Adipocyte (in vitro differentiated cells): ENCODE measurements at regions not wholly inside any gene's neighbourhood (a gene's known extent, or its start where the extent isn't known, plus 50 kb on each side); places are given as distances from the start of the nearest gene placed in this dataset.
A peak's percentile ranks its signal among the peaks of the same experiment; 100 is the strongest.
"Not testable (repeated sequence)": the region's sequence is repeated elsewhere in the genome, so short reads cannot be mapped to it uniquely, and the experiment has no call there.

Source experiments
- DNase-seq: peaks from one replicate; pipeline ENCODE4 v3.0.0-alpha.2; 2015; ENCODE audit warnings: low read depth
- H3K27me3 ChIP-seq: replicated peaks from 2 replicates; pipeline ENCODE4 v1.7.0; 2013; ENCODE audit warnings: mild to moderate bottlenecking, low read length, moderate library complexity; ENCODE audit not compliant: control insufficient read depth, insufficient read depth
- H3K36me3 ChIP-seq: 2 replicates; pipeline ENCODE4 v1.7.0; 2013; ENCODE audit warnings: low read length, mild to moderate bottlenecking, moderate library complexity; ENCODE audit not compliant: control insufficient read depth, insufficient read depth, severe bottlenecking
- H3K4me1 ChIP-seq: 2 replicates; pipeline ENCODE4 v1.7.0; 2013; ENCODE audit warnings: mild to moderate bottlenecking, low read length, moderate library complexity; ENCODE audit not compliant: control insufficient read depth, insufficient read depth
- H3K4me3 ChIP-seq: 2 replicates; pipeline ENCODE4 v1.7.0; 2013; ENCODE audit warnings: mild to moderate bottlenecking, low read length, moderate library complexity
- H3K9ac ChIP-seq: 2 replicates; pipeline ENCODE4 v1.7.0; 2013; ENCODE audit warnings: mild to moderate bottlenecking, low read length, moderate library complexity
- H3K9me3 ChIP-seq: 2 replicates; pipeline ENCODE4 v1.7.0; 2013; ENCODE audit warnings: mild to moderate bottlenecking, low read length, moderate library complexity; ENCODE audit not compliant: control insufficient read depth

GRCh38 chr21:14738576-14738975 is 192.5 kb upstream of the SAMSN1 start:
- not testable (repeated sequence) for H3K9me3 ChIP-seq, H3K4me1 ChIP-seq, H3K36me3 ChIP-seq, DNase-seq, H3K9ac ChIP-seq, H3K4me3 ChIP-seq, H3K27me3 ChIP-seq

- DNase-seq = peak; percentile 65
- Histone ChIP-seq H3K9ac (no peak overlapping the region), H3K36me3 (no peaks in the 10 kb centered on the region), H3K9me3 (no peaks in the 10 kb centered on the region), H3K4me1 (no peaks in the 10 kb centered on the region), H3K4me3 (no peak overlapping the region), H3K27me3 (no peaks in the 10 kb centered on the region)
Measured at GRCh38 chr21:14737922-14738321, 191.8 kb upstream of the SAMSN1 start.

GRCh38 chr21:14737284-14737691 is 191.2 kb upstream of the SAMSN1 start:
- no peaks in the 10 kb centered on the region for H3K27me3 ChIP-seq
- no peak overlapping the region for H3K4me3 ChIP-seq
- H3K9ac ChIP-seq = no peak overlapping the region
- no peaks in the 10 kb centered on the region for H3K36me3 ChIP-seq
- no peaks in the 10 kb centered on the region for H3K9me3 ChIP-seq
- H3K4me1 ChIP-seq = no peaks in the 10 kb centered on the region
- no peak for DNase-seq

GRCh38 chr21:14736672-14737071 is 190.6 kb upstream of the SAMSN1 start:
- Histone ChIP-seq H3K4me3 (no peak overlapping the region), H3K4me1 (no peaks in the 10 kb centered on the region), H3K27me3 (no peaks in the 10 kb centered on the region), H3K9me3 (no peaks in the 10 kb centered on the region), H3K36me3 (no peaks in the 10 kb centered on the region), H3K9ac (no peak overlapping the region)
- DNase-seq = no peak

- Histone ChIP-seq H3K27me3 (no peaks in the 10 kb centered on the region), H3K36me3 (no peaks in the 10 kb centered on the region), H3K9me3 (no peaks in the 10 kb centered on the region), H3K4me1 (no peaks in the 10 kb centered on the region), H3K4me3 (no peak overlapping the region), H3K9ac (no peak overlapping the region)
- no peak for DNase-seq
Measured at GRCh38 chr21:14736162-14736561, 190.0 kb upstream of the SAMSN1 start.

- Histone ChIP-seq H3K9me3 (no peaks in the 10 kb centered on the region), H3K27me3 (no peaks in the 10 kb centered on the region), H3K9ac (no peak overlapping the region), H3K36me3 (no peaks in the 10 kb centered on the region), H3K4me1 (no peaks in the 10 kb centered on the region), H3K4me3 (no peak overlapping the region)
- DNase-seq = no peak
Measured at GRCh38 chr21:14734833-14735232, 188.7 kb upstream of the SAMSN1 start.

GRCh38 chr21:14734191-14734590 is 188.1 kb upstream of the SAMSN1 start:
- Histone ChIP-seq H3K36me3 (no peaks in the 10 kb centered on the region), H3K9me3 (no peaks in the 10 kb centered on the region), H3K4me3 (no peak overlapping the region), H3K9ac (no peak overlapping the region), H3K27me3 (no peaks in the 10 kb centered on the region), H3K4me1 (no peaks in the 10 kb centered on the region)
- no peak for DNase-seq

GRCh38 chr21:14725219-14725618 is 179.1 kb upstream of the SAMSN1 start:
- no peak overlapping the region for H3K9ac ChIP-seq
- no peak overlapping the region for H3K4me3 ChIP-seq
- H3K36me3 ChIP-seq = no peaks in the 10 kb centered on the region
- no peak for DNase-seq
- no peaks in the 10 kb centered on the region for H3K27me3 ChIP-seq
- H3K9me3 ChIP-seq = no peaks in the 10 kb centered on the region
- H3K4me1 ChIP-seq = no peaks in the 10 kb centered on the region

- Histone ChIP-seq H3K9me3 (peaks cover 5% of the 10 kb centered on the region), H3K9ac (no peak overlapping the region), H3K4me3 (no peak overlapping the region), H3K36me3 (no peaks in the 10 kb centered on the region), H3K27me3 (no peaks in the 10 kb centered on the region), H3K4me1 (no peaks in the 10 kb centered on the region)
- no peak for DNase-seq
Measured at GRCh38 chr21:14722841-14723483, 176.8 kb upstream of the SAMSN1 start.

GRCh38 chr21:14720237-14720636 is 174.1 kb upstream of the SAMSN1 start:
- H3K36me3 ChIP-seq = no peaks in the 10 kb centered on the region
- no peak overlapping the region for H3K9ac ChIP-seq
- no peak overlapping the region for H3K4me3 ChIP-seq
- no peaks in the 10 kb centered on the region for H3K4me1 ChIP-seq
- H3K9me3 ChIP-seq = peaks cover 7% of the 10 kb centered on the region
- no peak for DNase-seq
- no peaks in the 10 kb centered on the region for H3K27me3 ChIP-seq

- no peak overlapping the region for H3K4me3 ChIP-seq
- no peak for DNase-seq
Measured at GRCh38 chr21:14718951-14719350, 172.8 kb upstream of the SAMSN1 start.

GRCh38 chr21:14716761-14717396 is 170.8 kb upstream of the SAMSN1 start:
- Histone ChIP-seq H3K36me3 (no peaks in the 10 kb centered on the region), H3K9ac (no peak overlapping the region), H3K4me3 (no peak overlapping the region), H3K27me3 (no peaks in the 10 kb centered on the region), H3K9me3 (peaks cover 25% of the 10 kb centered on the region), H3K4me1 (no peaks in the 10 kb centered on the region)
- DNase-seq = no peak

More at GRCh38 chr21:14718951-14719350, 172.8 kb upstream of the SAMSN1 start:
- H3K27me3 ChIP-seq = no peaks in the 10 kb centered on the region
- H3K9me3 ChIP-seq = peaks cover 7% of the 10 kb centered on the region
- H3K9ac ChIP-seq = no peak overlapping the region
- no peaks in the 10 kb centered on the region for H3K4me1 ChIP-seq
- no peaks in the 10 kb centered on the region for H3K36me3 ChIP-seq
